ENCODE measurements at regions not wholly inside any gene's neighbourhood (a gene's known extent, or its start where the extent isn't known, plus 50 kb on each side); places are given as distances from the start of the nearest gene placed in this dataset.

DNA sequence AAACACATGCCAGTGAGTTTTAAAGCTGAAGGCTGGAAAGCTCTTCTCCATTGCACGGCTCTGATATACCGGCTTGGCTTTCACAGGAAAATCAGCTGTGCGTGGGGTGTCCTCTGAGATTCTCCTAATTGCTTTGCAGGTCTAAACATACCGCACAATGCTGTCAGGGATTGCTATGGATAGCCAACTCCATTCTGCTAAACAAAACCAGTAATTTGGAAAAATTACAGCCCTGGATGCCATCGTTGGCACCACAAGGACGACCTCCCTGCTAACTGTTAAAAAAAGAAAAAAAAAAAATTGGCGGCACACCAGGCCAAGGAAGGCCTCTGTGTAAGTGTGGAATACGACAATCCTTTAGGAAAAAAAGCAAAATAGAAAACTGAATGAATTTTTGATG lies 118.6 kb upstream of the ADARB2 start:
- no peak for DNase-seq (ENCODE audit: low read depth in 1 of 2, low spot score in 1 of 2)

- no peak for DNase-seq (ENCODE audit: low read depth in 1 of 2, low spot score in 1 of 2)
Measured at GRCh38 chr10:1854271-1854670, 116.9 kb upstream of the ADARB2 start.

GRCh38 chr10:1853801-1854200 lies 116.5 kb upstream of the ADARB2 start:
- DNase-seq (ENCODE audit: low read depth in 1 of 2, low spot score in 1 of 2), result no peak

- DNase-seq (ENCODE audit: low read depth in 1 of 2, low spot score in 1 of 2), result no peak
Measured at GRCh38 chr10:1852841-1853240, 115.5 kb upstream of the ADARB2 start.

DNA sequence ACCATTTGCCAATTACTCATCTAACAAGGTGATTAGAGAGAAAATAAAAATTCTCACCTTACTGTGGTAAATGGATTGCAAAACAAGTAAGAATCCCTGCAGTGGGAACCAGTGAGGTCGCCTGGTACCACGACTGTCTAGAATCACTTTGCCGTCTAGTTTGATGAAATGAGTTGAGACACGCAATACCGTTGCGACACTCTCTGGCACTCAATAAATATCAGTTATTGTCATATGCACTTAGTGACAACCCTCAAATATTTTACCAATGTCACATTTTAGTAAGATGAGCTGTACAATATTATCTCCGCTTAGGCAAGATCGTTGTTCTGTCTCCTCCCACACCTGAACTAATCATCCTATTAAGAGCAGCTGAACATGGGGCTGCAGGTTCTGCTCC lies 114.4 kb upstream of the ADARB2 start:
- DNase-seq (ENCODE audit: low read depth in 1 of 2, low spot score in 1 of 2), result no peak

GRCh38 chr10:1850971-1851527 lies 113.7 kb upstream of the ADARB2 start:
- no peak for DNase-seq (ENCODE audit: low read depth in 1 of 2, low spot score in 1 of 2)

- no peak for DNase-seq (ENCODE audit: low read depth in 1 of 2, low spot score in 1 of 2)
Measured at GRCh38 chr10:1847361-1847760, 110.0 kb upstream of the ADARB2 start.

- no peak for DNase-seq (ENCODE audit: low read depth in 1 of 2, low spot score in 1 of 2)
Measured at GRCh38 chr10:1846032-1846431, 108.7 kb upstream of the ADARB2 start.

- no peak for DNase-seq (ENCODE audit: low read depth in 1 of 2, low spot score in 1 of 2)
Measured at GRCh38 chr10:1841759-1842158, 104.4 kb upstream of the ADARB2 start.

DNA sequence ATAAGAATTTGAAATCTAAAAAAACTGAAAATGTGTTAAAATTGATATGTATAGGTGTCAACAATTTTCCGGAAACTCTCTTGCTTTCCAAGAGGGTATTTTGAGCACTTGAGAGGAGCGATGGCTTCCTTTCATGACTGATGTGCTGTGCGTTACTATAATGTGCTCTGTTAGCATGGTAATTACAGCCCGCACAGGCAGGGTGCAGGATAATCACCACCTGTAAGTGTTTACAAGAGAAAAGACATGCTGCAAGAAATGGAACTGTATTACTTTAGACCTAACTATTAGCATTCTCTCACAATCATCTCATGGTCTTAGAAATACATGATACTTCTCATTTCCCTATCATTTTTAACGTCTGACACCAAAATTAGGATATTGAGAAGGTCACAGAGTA lies 92.4 kb upstream of the ADARB2 start:
- DNase-seq (ENCODE audit: low read depth in 1 of 2, low spot score in 1 of 2), result no peak

DNA sequence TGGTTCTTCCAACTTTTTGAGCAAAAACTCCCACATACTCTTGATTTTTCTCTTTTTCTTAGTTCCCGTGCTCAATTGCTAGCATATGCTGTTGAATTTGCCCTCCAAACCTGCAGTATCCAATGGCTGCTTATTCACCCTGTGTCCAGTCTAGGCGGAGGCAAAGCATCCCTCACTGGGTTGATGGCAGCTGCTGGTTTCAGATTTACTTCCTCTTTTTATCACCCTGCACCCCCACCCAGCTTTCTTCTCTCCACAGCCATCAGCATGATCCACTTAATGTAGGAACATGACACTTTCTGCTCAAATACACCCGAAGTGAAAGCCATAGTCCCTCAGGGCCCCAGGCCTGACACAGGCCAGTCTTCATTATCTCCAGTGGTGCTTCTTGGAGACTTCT lies 87.6 kb upstream of the ADARB2 start:
- no peak for DNase-seq (ENCODE audit: low read depth in 1 of 2, low spot score in 1 of 2)

GRCh38 chr10:1814556-1814955 lies 77.2 kb upstream of the ADARB2 start:
- DNase-seq (ENCODE audit: low read depth in 1 of 2, low spot score in 1 of 2), result no peak

DNA sequence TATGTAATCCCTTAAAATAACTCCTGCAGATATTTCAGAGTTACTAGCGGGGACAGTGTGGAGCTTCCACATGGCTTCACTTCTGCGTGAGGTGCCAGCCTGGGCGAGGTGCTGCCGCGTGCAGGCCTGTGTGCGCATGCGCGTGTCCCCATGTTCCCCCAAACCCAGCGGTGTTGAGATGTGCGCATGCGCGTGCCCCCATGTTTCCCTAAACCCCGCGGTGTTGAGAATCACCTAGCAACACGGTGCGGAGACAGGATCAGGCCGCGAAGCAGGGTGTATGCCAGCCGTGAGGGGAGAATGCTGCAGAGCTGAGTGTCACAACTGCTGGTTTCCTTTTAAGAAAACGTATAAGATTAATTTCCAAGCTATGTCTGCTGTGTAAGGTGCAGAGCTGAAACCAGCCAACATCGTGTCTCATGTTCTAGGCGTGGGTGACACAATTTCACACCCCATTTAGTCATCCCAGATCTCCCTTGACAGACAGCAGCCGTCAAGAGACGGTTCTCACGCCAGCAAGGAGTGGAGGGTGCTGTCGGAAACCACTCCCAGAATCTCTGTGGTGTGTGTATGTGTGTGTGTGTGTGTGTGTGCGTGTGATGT lies 71.9 kb upstream of the ADARB2 start:
- no peak for DNase-seq (ENCODE audit: low read depth in 1 of 2, low spot score in 1 of 2)

DNA sequence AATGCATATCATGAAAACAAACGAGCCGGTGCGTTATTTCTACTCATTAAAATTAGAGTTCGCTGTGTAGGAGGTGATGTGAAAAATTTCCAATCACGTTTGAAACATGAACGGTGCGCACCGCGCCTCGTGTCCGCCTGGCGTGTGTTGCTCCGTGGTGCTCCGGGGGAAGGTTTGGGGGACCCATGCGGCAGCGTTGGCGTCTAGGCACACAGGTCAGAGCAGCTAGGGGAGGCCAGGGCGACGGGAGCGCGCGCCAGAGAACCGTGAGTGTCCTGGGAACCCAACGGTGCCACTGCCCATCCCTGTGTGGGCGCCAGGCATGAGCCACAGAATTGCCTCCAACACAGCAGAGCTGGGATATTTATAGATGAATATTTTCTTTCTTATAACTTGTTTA lies 70.6 kb upstream of the ADARB2 start:
- DNase-seq (ENCODE audit: low read depth in 1 of 2, low spot score in 1 of 2), result no peak

DNA sequence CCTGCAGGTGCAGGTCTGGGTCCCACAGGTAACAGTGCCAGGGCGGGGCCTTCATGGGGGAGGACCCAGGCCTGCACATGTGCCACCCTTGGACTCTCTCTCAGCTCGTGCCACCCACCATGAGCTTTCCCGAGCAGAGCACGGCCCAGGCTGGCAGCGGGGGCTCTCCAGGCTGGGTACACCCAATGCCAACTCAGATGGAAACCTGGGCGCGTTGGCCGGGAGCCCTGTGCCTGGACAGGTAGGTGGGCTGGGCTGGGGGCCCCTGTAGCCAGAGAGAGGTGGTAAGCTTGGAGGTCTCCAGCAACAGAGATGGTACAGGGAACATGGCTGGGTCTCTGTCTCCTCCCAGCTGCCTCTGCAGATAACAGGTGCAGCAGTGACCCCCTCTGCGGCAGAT lies 69.9 kb upstream of the ADARB2 start:
- DNase-seq (ENCODE audit: low read depth in 1 of 2, low spot score in 1 of 2), result no peak

GRCh38 chr10:1802413-1802812 lies 65.1 kb upstream of the ADARB2 start:
- no peak for DNase-seq (ENCODE audit: low read depth in 1 of 2, low spot score in 1 of 2)

DNA sequence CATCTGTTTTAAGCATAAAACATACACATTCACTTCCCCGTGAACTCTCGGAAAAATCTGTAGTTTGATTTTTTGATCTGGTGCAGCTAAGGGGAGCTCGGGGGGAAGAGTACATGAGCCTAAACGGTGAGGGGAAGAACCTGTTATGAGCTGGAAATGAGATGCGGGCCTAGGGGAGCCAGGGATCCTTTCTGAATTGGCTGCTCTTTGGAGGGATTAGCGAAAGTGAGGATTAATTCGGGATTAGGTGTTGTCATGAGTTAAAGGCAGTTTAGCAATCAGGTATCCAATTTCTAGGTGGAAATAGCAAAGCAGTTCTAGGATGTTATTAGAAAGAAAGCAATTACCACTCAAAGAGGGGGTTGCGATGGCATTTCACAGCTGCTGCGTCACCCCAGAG lies 51.1 kb upstream of the ADARB2 start:
- DNase-seq (ENCODE audit: low read depth in 1 of 2, low spot score in 1 of 2), result no peak

Measured in activated T-helper 1 cell treated with anti-CD3 and anti-CD28 coated beads, Interleukin-2, amount 50 U/mL, for 16 hours (primary cell).